Progenitor cell of endocrine pancreas (in vitro differentiated cells): ENCODE measurements at regions not wholly inside any gene's neighbourhood (a gene's known extent, or its start where the extent isn't known, plus 50 kb on each side); places are given as distances from the start of the nearest gene placed in this dataset.

ENCODE experiments used
- DNase-seq: peaks from one replicate; pipeline ENCODE4 v3.0.0; 2021; ENCODE audit warnings: low spot score; ENCODE audit not compliant: unreplicated experiment
- H3K27ac Mint-ChIP-seq: 2 replicates; pipeline ENCODE4 v1.8.0; 2021; ENCODE audit warnings: mild to moderate bottlenecking, moderate library complexity, mixed read lengths
- H3K27me3 Mint-ChIP-seq: 2 replicates; pipeline ENCODE4 v1.8.0; 2021; ENCODE audit warnings: mixed read lengths
- H3K36me3 Mint-ChIP-seq: 2 replicates; pipeline ENCODE4 v1.8.0; 2022; ENCODE audit warnings: mixed read lengths; ENCODE audit not compliant: insufficient read depth
- H3K4me1 Mint-ChIP-seq: 2 replicates; pipeline ENCODE4 v1.8.0; 2021; ENCODE audit warnings: low read depth, mixed read lengths
- H3K4me3 Mint-ChIP-seq: 2 replicates; pipeline ENCODE4 v1.8.0; 2021; ENCODE audit warnings: low read depth, mild to moderate bottlenecking, moderate library complexity, mixed read lengths
- H3K9me3 Mint-ChIP-seq: 2 replicates; pipeline ENCODE4 v1.8.0; 2021; ENCODE audit warnings: low read depth, mixed read lengths
- TF ChIP-seq, protein P1 (sequence below): fragments of 200-600 bp; sonication (generic); IDR thresholded peaks from one replicate; pipeline ENCODE4 v1.5.0; 2021; ENCODE audit warnings: antibody characterized with exemption, mild to moderate bottlenecking; ENCODE audit not compliant: unreplicated experiment

DNA sequence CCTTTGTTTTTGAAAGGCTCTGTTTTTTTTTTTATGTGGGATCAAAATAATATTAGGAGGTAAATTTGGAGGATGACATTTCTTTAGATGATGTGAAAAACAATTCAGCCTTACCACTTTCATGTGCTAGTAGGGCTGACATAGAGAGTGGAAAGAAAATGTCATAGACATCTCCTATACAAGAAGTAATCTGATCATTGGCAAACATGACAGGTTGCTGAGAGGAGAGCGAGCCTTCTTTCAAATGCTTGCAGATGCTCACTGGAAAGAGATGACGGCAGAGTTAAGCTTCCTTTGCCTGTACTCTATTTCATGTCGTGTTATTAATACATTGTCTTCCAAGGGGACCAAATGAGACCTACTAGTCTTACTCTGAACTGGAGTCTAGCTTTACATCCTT lies 160.1 kb upstream of the DAP start:
- TF ChIP-seq, protein P1, sequence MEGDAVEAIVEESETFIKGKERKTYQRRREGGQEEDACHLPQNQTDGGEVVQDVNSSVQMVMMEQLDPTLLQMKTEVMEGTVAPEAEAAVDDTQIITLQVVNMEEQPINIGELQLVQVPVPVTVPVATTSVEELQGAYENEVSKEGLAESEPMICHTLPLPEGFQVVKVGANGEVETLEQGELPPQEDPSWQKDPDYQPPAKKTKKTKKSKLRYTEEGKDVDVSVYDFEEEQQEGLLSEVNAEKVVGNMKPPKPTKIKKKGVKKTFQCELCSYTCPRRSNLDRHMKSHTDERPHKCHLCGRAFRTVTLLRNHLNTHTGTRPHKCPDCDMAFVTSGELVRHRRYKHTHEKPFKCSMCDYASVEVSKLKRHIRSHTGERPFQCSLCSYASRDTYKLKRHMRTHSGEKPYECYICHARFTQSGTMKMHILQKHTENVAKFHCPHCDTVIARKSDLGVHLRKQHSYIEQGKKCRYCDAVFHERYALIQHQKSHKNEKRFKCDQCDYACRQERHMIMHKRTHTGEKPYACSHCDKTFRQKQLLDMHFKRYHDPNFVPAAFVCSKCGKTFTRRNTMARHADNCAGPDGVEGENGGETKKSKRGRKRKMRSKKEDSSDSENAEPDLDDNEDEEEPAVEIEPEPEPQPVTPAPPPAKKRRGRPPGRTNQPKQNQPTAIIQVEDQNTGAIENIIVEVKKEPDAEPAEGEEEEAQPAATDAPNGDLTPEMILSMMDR, result no peak
- no peaks in the 10 kb centered on the region for H3K9me3 Mint-ChIP-seq
- no peaks in the 10 kb centered on the region for H3K4me1 Mint-ChIP-seq
- no peak overlapping the region for H3K27ac Mint-ChIP-seq
- H3K4me3 Mint-ChIP-seq, result no peak overlapping the region
- no peaks in the 10 kb centered on the region for H3K36me3 Mint-ChIP-seq
- DNase-seq, result no peak
- H3K27me3 Mint-ChIP-seq, result peaks cover 19% of the 10 kb centered on the region

DNA sequence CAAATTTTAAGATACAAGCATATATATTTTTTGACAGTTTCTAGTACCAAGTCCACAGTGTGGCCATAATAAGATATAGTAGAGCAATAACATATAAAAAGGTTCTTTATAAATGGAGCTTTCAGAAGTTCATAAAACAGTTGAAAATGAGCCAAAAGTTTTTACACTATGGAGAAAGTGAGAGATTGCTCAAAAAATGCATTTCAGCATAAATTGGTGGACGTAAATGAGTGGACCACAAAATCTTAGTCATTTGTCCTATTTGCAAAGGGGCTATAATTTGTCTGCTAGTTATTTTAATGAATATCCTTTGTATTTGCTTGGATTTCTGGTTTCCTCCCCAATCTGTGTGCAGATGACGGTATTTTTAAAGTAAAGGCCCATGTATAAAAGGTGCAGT lies 159.4 kb upstream of the DAP start:
- no peak for DNase-seq
- H3K27ac Mint-ChIP-seq, result no peak overlapping the region
- H3K9me3 Mint-ChIP-seq, result no peaks in the 10 kb centered on the region
- no peak overlapping the region for H3K4me3 Mint-ChIP-seq
- peaks cover 19% of the 10 kb centered on the region for H3K27me3 Mint-ChIP-seq
- no peaks in the 10 kb centered on the region for H3K4me1 Mint-ChIP-seq
- TF ChIP-seq, protein P1, result no peak
- no peaks in the 10 kb centered on the region for H3K36me3 Mint-ChIP-seq

DNA sequence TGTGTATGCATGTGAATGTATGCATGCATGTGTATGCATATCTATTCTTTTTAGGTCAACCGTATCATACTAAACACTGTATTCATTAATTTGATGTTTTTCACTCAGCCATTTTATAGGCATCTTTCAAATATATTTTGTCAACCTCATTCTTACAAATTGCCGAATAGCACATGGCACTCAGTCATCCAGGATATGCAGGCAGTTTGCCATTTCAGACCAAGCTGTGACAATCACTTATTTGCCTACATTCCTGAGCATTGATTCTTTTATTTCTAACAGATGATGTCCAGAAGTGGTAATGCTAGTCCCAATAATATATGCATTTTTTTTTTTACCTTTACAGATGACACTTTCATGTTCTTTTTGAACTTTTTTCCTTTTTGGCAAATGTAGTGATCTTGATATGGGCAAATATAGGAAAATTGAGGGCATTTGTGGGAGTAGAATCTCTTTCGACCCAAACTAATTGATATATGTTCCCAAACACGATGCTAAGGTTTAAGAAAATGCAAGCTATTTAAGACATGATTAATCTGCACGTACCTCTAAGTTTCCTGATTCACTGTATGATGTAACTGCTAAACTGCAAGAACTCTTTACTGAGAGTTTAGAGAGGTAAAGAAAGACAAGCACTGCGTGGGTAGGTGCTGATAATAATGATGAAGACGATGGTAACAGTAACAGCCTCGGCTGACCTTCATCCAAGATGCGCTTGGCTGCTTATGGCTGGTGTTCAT lies 153.9 kb upstream of the DAP start:
- DNase-seq, result no peak
- H3K27ac Mint-ChIP-seq, result no peak overlapping the region
- no peaks in the 10 kb centered on the region for H3K36me3 Mint-ChIP-seq
- H3K27me3 Mint-ChIP-seq, result peaks cover 14% of the 10 kb centered on the region
- no peaks in the 10 kb centered on the region for H3K9me3 Mint-ChIP-seq
- no peaks in the 10 kb centered on the region for H3K4me1 Mint-ChIP-seq
- TF ChIP-seq, protein P1, result no peak
- no peak overlapping the region for H3K4me3 Mint-ChIP-seq

DNA sequence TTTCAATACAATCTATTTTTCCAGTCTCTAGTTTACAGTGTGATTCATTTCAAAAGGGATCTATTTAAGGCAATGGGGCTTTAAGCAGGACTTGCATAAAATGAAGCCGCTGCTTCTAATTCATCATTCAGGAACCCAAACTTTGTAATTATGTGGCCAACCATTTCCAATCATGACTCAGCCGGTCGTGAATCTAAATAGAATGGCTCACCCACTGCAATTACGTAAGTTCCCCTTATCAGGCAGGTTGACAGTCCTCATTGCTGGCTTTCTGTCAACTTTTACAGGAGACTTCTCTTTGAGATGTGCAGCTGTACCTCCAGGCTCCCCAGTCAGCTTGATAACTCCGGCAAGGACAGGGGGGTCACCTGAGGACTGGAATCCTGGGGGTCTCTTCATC lies 152.8 kb upstream of the DAP start:
- DNase-seq, result no peak
- Mint-ChIP-seq H3K27ac (no peak overlapping the region), H3K27me3 (peaks cover 10% of the 10 kb centered on the region), H3K4me1 (no peaks in the 10 kb centered on the region), H3K4me3 (no peak overlapping the region), H3K9me3 (no peaks in the 10 kb centered on the region), H3K36me3 (no peaks in the 10 kb centered on the region)
- TF ChIP-seq, protein P1, result no peak

DNA sequence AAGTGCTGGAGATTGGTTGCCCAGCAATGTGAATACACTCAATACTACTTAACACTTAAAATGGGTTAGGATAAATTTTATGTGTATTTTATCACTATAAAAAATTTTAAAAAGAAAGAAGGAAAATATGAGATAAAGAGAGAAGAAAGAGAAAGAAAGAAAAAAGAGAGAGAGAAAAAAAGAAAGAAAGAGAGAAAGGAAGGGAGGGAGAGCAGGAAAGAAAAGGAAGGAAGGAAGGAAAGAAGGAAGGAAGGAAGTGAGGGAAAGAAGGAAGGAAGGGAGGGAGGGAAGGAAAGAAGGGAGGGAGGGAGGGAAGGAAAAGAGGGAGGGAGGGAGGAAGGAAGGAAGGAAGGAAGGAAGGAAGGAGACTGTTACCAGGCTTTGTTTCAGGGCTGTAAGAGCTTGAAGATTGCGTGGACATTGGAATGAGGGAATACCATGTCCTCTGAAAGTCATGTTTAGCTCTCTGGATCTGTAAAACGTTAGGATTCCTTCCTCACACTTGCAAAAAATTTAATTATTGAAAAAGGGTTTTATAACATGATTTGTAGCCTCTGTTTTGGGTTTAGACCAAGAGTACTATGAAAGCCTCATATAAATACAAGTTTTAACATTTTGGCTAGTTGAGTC lies 152.3 kb upstream of the DAP start:
- peaks cover 10% of the 10 kb centered on the region for H3K27me3 Mint-ChIP-seq
- H3K4me3 Mint-ChIP-seq, result no peak overlapping the region
- H3K27ac Mint-ChIP-seq, result no peak overlapping the region
- H3K36me3 Mint-ChIP-seq, result no peaks in the 10 kb centered on the region
- no peaks in the 10 kb centered on the region for H3K9me3 Mint-ChIP-seq
- no peak for DNase-seq
- H3K4me1 Mint-ChIP-seq, result no peaks in the 10 kb centered on the region
- TF ChIP-seq, protein P1, result no peak
